ENCODE measurements at regions not wholly inside any gene's neighbourhood (a gene's known extent, or its start where the extent isn't known, plus 50 kb on each side); places are given as distances from the start of the nearest gene placed in this dataset.

DNA sequence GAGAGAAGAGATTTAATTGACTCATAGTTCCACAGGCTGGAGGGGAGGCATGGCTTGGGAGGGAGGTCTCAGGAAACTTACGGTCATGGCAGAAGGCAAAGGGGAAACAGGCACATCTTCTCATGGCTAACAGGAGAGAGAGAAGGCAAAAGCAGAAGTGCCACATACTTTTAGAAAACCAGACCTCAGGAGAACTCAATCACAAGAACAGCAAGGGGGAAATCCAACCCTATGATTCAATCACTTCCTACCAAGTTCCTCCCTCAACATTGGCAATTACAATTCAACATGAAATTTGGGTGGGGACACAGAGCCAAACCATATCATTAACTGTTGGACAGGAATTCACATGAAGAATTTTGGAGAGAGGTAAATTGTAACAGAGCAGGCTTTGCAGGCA is 485.3 kb upstream of the PITX2 start:
- Histone ChIP-seq H4K20me1 (replicated peaks; ENCODE audit: control insufficient read depth, insufficient read depth, low read length) (no peaks in the 10 kb centered on the region), H3K27me3 (ENCODE audit: control insufficient read depth in 2 of 2, insufficient read depth in 2 of 2, low read length in 2 of 2) (no peaks in the 10 kb centered on the region), H2AFZ (ENCODE audit: low read depth, low read length) (no peak overlapping the region), H3K4me2 (ENCODE audit: insufficient read depth, low read length) (no peak overlapping the region), H3K36me3 (ENCODE audit: control insufficient read depth, insufficient read depth, low read length) (no peaks in the 10 kb centered on the region), H3K27ac (ENCODE audit: extremely low read depth, low read depth, low read length) (no peak overlapping the region), H3K4me1 (replicated peaks in 1 of 2; ENCODE audit: control insufficient read depth in 2 of 2, insufficient read depth in 2 of 2, low read length in 2 of 2) (no peaks in the 10 kb centered on the region), H3K9me3 (replicated peaks; ENCODE audit: control insufficient read depth, insufficient read depth, low read depth, low read length) (no peaks in the 10 kb centered on the region), H3K9me1 (ENCODE audit: control insufficient read depth, insufficient read depth, low read length) (no peaks in the 10 kb centered on the region), H3K4me3 (no peak overlapping the region), H3K9ac (ENCODE audit: insufficient read depth in 1 of 2, low read depth in 2 of 2, low read length in 2 of 2) (no peak overlapping the region), H3K79me2 (ENCODE audit: control insufficient read depth, insufficient read depth, low read length) (no peaks in the 10 kb centered on the region)
- no peak for FAIRE-seq
- no peak for DNase-seq (ENCODE audit: extremely low read depth in 1 of 4, low spot score in 3 of 4)
- no TSS peak for BruUV-seq (replicated peaks)
- CTCF ChIA-PET (ENCODE audit: low intra/inter-chr PET ratio): no interaction called here
- 0% methylated on average over 1 of the region's 1 CpG for WGBS (ENCODE audit: insufficient coverage, low coverage, missing lambda C conversion rate)
- in situ Hi-C loops (cut with MboI): no loop called here
- intact Hi-C loops (cut with micrococcal nuclease): no loop called here
- POLR2A ChIA-PET: no interaction called here
- no peak for ATAC-seq
- TF ChIP-seq SMARCA5 (IDR thresholded peaks at IDR 0.05) (no peak), ZNF668 (CRISPR knock-in tag; IDR thresholded peaks at IDR 0.05) (no peak), NCOA4 (IDR thresholded peaks at IDR 0.05; ENCODE audit: partially characterized antibody) (no peak), U2AF1 (optimal IDR thresholded peaks at IDR 0.05; ENCODE audit: low read depth, low read length) (no peak), ZKSCAN3 (CRISPR knock-in tag; IDR thresholded peaks at IDR 0.05) (no peak), ZBTB8A (IDR thresholded peaks at IDR 0.05; ENCODE audit: partially characterized antibody) (no peak), NR2C2 (CRISPR knock-in tag; IDR thresholded peaks at IDR 0.05) (no peak), NR2C2 (tag; IDR thresholded peaks at IDR 0.05) (no peak), FUS (optimal IDR thresholded peaks at IDR 0.05; ENCODE audit: low read depth, low read length) (no peak), NFIC (IDR thresholded peaks at IDR 0.05) (no peak), CEBPG (CRISPR knock-in tag; IDR thresholded peaks at IDR 0.05) (no peak), CEBPG (tag; conservative IDR thresholded peaks at IDR 0.05 in 1 of 2, IDR thresholded peaks at IDR 0.05 in 1 of 2) (no peak), ZBED1 (IDR thresholded peaks at IDR 0.05) (no peak)
- TF ChIP-seq, protein P1, sequence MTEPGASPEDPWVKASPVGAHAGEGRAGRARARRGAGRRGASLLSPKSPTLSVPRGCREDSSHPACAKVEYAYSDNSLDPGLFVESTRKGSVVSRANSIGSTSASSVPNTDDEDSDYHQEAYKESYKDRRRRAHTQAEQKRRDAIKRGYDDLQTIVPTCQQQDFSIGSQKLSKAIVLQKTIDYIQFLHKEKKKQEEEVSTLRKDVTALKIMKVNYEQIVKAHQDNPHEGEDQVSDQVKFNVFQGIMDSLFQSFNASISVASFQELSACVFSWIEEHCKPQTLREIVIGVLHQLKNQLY (CRISPR knock-in tag; conservative IDR thresholded peaks at IDR 0.05): no peak
